Transverse colon (tissue), 4 donors: ENCODE measurements at regions not wholly inside any gene's neighbourhood (a gene's known extent, or its start where the extent isn't known, plus 50 kb on each side); places are given as distances from the start of the nearest gene placed in this dataset.

ENCODE experiments used
- CTCF ChIP-seq, 5 experiments: fragments of 200-600 bp in 3 of 5; fragments of 450-650 bp in 2 of 5; sonication (generic) in 3 of 5; IDR thresholded peaks; 1 replicate in 2 of 5; 2 replicates in 3 of 5; pipeline ENCODE4 v1.5.1; 2016 to 2017; ENCODE audit warnings: antibody characterized with exemption in 5 of 5, inconsistent platforms in 3 of 5, mild to moderate bottlenecking in 2 of 5, moderate library complexity in 1 of 5
- POLR2A ChIP-seq: fragments of 450-650 bp; IDR thresholded peaks from one replicate; pipeline ENCODE4 v1.6.1; 2016; ENCODE audit warnings: antibody characterized with exemption, mild to moderate bottlenecking, moderate library complexity
- POLR2AphosphoS5 ChIP-seq, 3 donors: sonication (generic); formaldehyde crosslinking; IDR thresholded peaks; one replicate each; pipeline ENCODE4 v1.6.1; 2016; ENCODE audit warnings: antibody characterized with exemption in 3 of 3

- no peak for TF ChIP-seq CTCF (IDR thresholded peaks at IDR 0.05)
- TF ChIP-seq POLR2A = no peak
- no peak for TF ChIP-seq POLR2AphosphoS5 (IDR thresholded peaks at IDR 0.05)
Observed at GRCh38 chr2:20139407-20140172, 85.3 kb downstream of the SDC1 start.
